OCI-LY7 (cell line): ENCODE measurements at regions not wholly inside any gene's neighbourhood (a gene's known extent, or its start where the extent isn't known, plus 50 kb on each side); places are given as distances from the start of the nearest gene placed in this dataset.

Experiments used
- BruUV-seq: library from RNA; stranded (reverse); fragments of 400-500 nt; replicated peaks from 2 replicates; lab custom pipeline; 2021; lab: Mats Ljungman, UMichigan
- CTCF ChIA-PET: fragments of 300-600 bp; sonication (Branson Sonifier 250); formaldehyde crosslinking; loops from one replicate; lab custom pipeline; 2022; ENCODE audit warnings: antibody characterized with exemption; ENCODE audit not compliant: unreplicated experiment; lab: Charles Lee
- POLR2A ChIA-PET: fragments of 300-600 bp; sonication (Branson Sonifier 250); formaldehyde crosslinking; loops from one replicate; lab custom pipeline; 2022; ENCODE audit warnings: antibody characterized with exemption; lab: Charles Lee
- DNase-seq: peaks from one replicate; pipeline ENCODE4 v3.0.0-alpha.2; 2015; ENCODE audit warnings: low spot score
- H2AFZ ChIP-seq: fragments of 200-600 bp; sonication (generic), shearing (Covaris generic); 2 replicates; pipeline ENCODE4 v1.6.1; 2014; ENCODE audit warnings: mild to moderate bottlenecking, antibody characterized with exemption, low read length, moderate library complexity
- H3K27ac ChIP-seq: fragments of 200-600 bp; sonication (generic); 2 replicates; pipeline ENCODE4 v1.5.1; 2014; ENCODE audit warnings: mixed run types, low read depth, mild to moderate bottlenecking, moderate library complexity, low read length, inconsistent platforms; ENCODE audit not compliant: poor library complexity, severe bottlenecking
- H3K36me3 ChIP-seq: fragments of 200-600 bp; sonication (generic); 2 replicates; pipeline ENCODE4 v1.6.1; 2014; ENCODE audit warnings: mild to moderate bottlenecking, antibody characterized with exemption, low read length, moderate library complexity, mixed read lengths; ENCODE audit not compliant: insufficient read depth
- H3K4me1 ChIP-seq: fragments of 200-600 bp; sonication (generic); 2 replicates; pipeline ENCODE4 v1.5.1; 2014; ENCODE audit warnings: mild to moderate bottlenecking, low read length; ENCODE audit not compliant: insufficient read depth, poor library complexity, severe bottlenecking
- H3K4me2 ChIP-seq: fragments of 200-600 bp; sonication (generic); 2 replicates; pipeline ENCODE4 v1.6.1; 2014; ENCODE audit warnings: mild to moderate bottlenecking, low read length
- H3K4me3 ChIP-seq: fragments of 200-600 bp; sonication (generic); 2 replicates; pipeline ENCODE4 v1.5.1; 2014; ENCODE audit warnings: mild to moderate bottlenecking, low read depth, low read length; ENCODE audit not compliant: poor library complexity, severe bottlenecking
- H3K79me2 ChIP-seq: fragments of 200-600 bp; sonication (generic); 2 replicates; pipeline ENCODE4 v1.6.1; 2016; ENCODE audit warnings: low read depth, mild to moderate bottlenecking, low read length, moderate library complexity, mixed read lengths; ENCODE audit not compliant: insufficient read depth
- H3K9me2 ChIP-seq: fragments of 200-600 bp; sonication (generic); 2 replicates; pipeline ENCODE4 v1.6.1; 2016; ENCODE audit warnings: mild to moderate bottlenecking, low read length, mixed read lengths; ENCODE audit not compliant: insufficient read depth
- H3K9me3 ChIP-seq: fragments of 200-600 bp; sonication (generic); 2 replicates; pipeline ENCODE4 v1.6.1; 2014; ENCODE audit warnings: mild to moderate bottlenecking, mixed run types, low read length, mixed read lengths
- H4K20me1 ChIP-seq: fragments of 200-600 bp; sonication (generic); 2 replicates; pipeline ENCODE4 v1.6.1; 2014; ENCODE audit warnings: mild to moderate bottlenecking, antibody characterized with exemption, low read length, moderate library complexity, mixed read lengths; ENCODE audit not compliant: insufficient read depth
- EZH2phosphoT487 ChIP-seq: fragments of 200-600 bp; sonication (generic); IDR thresholded peaks from 2 replicates; pipeline ENCODE4 v1.6.1; 2018; ENCODE audit warnings: low read depth, borderline replicate concordance, mild to moderate bottlenecking, mixed run types, antibody characterized with exemption, low read length, moderate library complexity, mixed read lengths
- intact Hi-C: fragments of 100-400 bp; cut with micrococcal nuclease; formaldehyde crosslinking; loops from one replicate; pipeline ENCODE4 v1.10.0; 2022; ENCODE audit not compliant: unreplicated experiment
- TF ChIP-seq, protein P1 (sequence below): fragments of 200-600 bp; sonication (generic); conservative IDR thresholded peaks from 2 replicates; pipeline ENCODE4 v1.5.1; 2014; ENCODE audit warnings: mild to moderate bottlenecking, antibody characterized with exemption, low read length, moderate library complexity, mixed read lengths

DNA sequence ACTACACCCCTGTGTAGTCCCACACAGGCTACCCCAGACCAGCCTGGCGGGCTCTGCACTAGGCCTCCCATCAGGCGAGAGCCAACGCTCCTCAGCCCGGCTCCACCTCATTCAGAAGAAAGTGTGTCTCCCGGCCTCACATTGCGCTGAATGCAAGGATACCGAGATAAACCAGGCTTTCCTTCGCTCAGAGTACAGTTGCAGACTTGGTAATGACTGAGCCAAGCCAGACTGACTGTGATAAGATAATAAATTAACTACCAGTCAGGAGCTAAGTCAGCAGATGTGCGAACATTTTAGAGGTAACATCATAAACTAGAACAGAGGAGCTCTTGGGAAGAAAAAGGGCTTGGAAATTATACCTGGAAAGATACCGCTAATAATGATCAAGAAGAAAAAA is 397.6 kb downstream of the TRIML1 start:
- intact Hi-C loops, result no loop called here
- H3K4me2 ChIP-seq, result no peak overlapping the region
- ChIA-PET CTCF (no interaction called here), POLR2A (no interaction called here)
- H2AFZ ChIP-seq, result no peak overlapping the region
- DNase-seq, result no peak
- no peaks in the 10 kb centered on the region for H3K9me3 ChIP-seq
- no TSS peak for BruUV-seq
- H3K27ac ChIP-seq, result no peak overlapping the region
- no peak overlapping the region for H3K4me3 ChIP-seq
- no peaks in the 10 kb centered on the region for H4K20me1 ChIP-seq
- no peaks in the 10 kb centered on the region for H3K9me2 ChIP-seq
- H3K79me2 ChIP-seq, result no peaks in the 10 kb centered on the region
- no peaks in the 10 kb centered on the region for H3K4me1 ChIP-seq
- TF ChIP-seq, protein P1, sequence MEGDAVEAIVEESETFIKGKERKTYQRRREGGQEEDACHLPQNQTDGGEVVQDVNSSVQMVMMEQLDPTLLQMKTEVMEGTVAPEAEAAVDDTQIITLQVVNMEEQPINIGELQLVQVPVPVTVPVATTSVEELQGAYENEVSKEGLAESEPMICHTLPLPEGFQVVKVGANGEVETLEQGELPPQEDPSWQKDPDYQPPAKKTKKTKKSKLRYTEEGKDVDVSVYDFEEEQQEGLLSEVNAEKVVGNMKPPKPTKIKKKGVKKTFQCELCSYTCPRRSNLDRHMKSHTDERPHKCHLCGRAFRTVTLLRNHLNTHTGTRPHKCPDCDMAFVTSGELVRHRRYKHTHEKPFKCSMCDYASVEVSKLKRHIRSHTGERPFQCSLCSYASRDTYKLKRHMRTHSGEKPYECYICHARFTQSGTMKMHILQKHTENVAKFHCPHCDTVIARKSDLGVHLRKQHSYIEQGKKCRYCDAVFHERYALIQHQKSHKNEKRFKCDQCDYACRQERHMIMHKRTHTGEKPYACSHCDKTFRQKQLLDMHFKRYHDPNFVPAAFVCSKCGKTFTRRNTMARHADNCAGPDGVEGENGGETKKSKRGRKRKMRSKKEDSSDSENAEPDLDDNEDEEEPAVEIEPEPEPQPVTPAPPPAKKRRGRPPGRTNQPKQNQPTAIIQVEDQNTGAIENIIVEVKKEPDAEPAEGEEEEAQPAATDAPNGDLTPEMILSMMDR, result no peak
- no peak for TF ChIP-seq EZH2phosphoT487
- H3K36me3 ChIP-seq, result no peaks in the 10 kb centered on the region

- intact Hi-C loops, result no loop called here
- Histone ChIP-seq H3K27ac (no peak overlapping the region), H3K4me1 (no peaks in the 10 kb centered on the region), H2AFZ (no peak overlapping the region), H3K4me2 (no peak overlapping the region), H3K4me3 (no peak overlapping the region), H3K36me3 (no peaks in the 10 kb centered on the region), H3K9me3 (no peaks in the 10 kb centered on the region), H3K9me2 (no peaks in the 10 kb centered on the region), H3K79me2 (no peaks in the 10 kb centered on the region), H4K20me1 (no peaks in the 10 kb centered on the region)
- CTCF ChIA-PET, result no interaction called here
- TF ChIP-seq, protein P1, result no peak
- TF ChIP-seq EZH2phosphoT487, result no peak
- DNase-seq, result no peak
- BruUV-seq, result no TSS peak
- POLR2A ChIA-PET, result no interaction called here
These were observed 411.1 kb downstream of the TRIML1 start for GRCh38 chr4:188550296-188550695.

DNA sequence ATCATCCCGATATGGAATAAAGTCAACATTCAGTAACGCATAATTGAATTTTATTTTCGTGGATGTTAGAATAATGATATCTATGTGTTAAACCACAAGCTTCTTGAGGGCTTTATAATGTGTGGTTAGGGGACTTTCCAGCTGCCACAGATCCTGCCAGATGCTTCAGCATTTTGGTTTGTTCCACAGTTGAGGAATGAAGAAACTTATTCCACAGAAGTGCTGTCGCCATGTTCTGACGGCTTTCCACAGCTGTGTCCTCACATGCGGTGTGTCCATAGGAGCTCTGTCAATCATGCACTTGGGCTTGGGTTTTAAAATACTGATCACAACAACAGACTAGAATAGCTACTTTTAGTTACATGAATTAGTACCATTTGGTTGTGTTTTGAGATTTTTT is 411.9 kb downstream of the TRIML1 start:
- DNase-seq, result no peak
- no peaks in the 10 kb centered on the region for H3K9me3 ChIP-seq
- no peak overlapping the region for H3K4me2 ChIP-seq
- ChIA-PET CTCF (no interaction called here), POLR2A (interaction anchor here (0.6 kb wide), 1 partner anchor 779 kb away, joined by 3 read pairs; no protein-coding TSS in a partner anchor)
- no peaks in the 10 kb centered on the region for H3K79me2 ChIP-seq
- H3K4me3 ChIP-seq, result no peak overlapping the region
- TF ChIP-seq, protein P1, result no peak
- TF ChIP-seq EZH2phosphoT487, result no peak
- no peaks in the 10 kb centered on the region for H4K20me1 ChIP-seq
- no peak overlapping the region for H3K27ac ChIP-seq
- no peaks in the 10 kb centered on the region for H3K36me3 ChIP-seq
- H3K9me2 ChIP-seq, result no peaks in the 10 kb centered on the region
- H3K4me1 ChIP-seq, result no peaks in the 10 kb centered on the region
- no peak overlapping the region for H2AFZ ChIP-seq
- intact Hi-C loops, result no loop called here
- no TSS peak for BruUV-seq
